IMR-90 (cell line): ENCODE measurements at regions not wholly inside any gene's neighbourhood (a gene's known extent, or its start where the extent isn't known, plus 50 kb on each side); places are given as distances from the start of the nearest gene placed in this dataset.

Source experiments
- ATAC-seq: fragments of 200-7000 bp; cut with Tn5 transposase; 2 replicates; pipeline ENCODE4 v1.9.1; 2020; ENCODE audit warnings: low read depth, mild to moderate bottlenecking, moderate library complexity
- BruUV-seq: library from RNA; stranded (reverse); fragments of 400-500 nt; replicated peaks from 2 replicates; lab custom pipeline; 2021; lab: Mats Ljungman, UMichigan
- CTCF ChIA-PET: fragments of 300-600 bp; formaldehyde crosslinking; extraction: SDS; loops from one replicate; lab custom pipeline; 2021; ENCODE audit warnings: antibody characterized with exemption; lab: Yijun Ruan, JAX
- POLR2A ChIA-PET: fragments of 300-600 bp; sonication (Branson Sonifier 250); formaldehyde crosslinking; loops from one replicate; lab custom pipeline; 2022; ENCODE audit warnings: antibody characterized with exemption; ENCODE audit not compliant: unreplicated experiment; lab: Charles Lee
- DNase-seq: peaks from one replicate; pipeline ENCODE4 v3.0.0; 2013
- H2AFZ ChIP-seq: replicated peaks from 2 replicates; pipeline ENCODE3; 2013; ENCODE audit warnings: low read length, mild to moderate bottlenecking; ENCODE audit not compliant: poor library complexity
- H2AK5ac ChIP-seq: 2 replicates; pipeline ENCODE4 v1.6.1; 2013; ENCODE audit warnings: low read depth, low read length, inconsistent platforms
- H2AK9ac ChIP-seq: replicated peaks from 2 replicates; pipeline ENCODE3; 2013; ENCODE audit warnings: mild to moderate bottlenecking, low read depth, low read length, moderate library complexity; ENCODE audit not compliant: poor library complexity
- H2BK120ac ChIP-seq: 2 replicates; pipeline ENCODE4 v1.6.1; 2013; ENCODE audit warnings: low read depth, low read length, inconsistent platforms
- H2BK15ac ChIP-seq: 3 replicates; pipeline ENCODE4 v1.6.1; 2013; ENCODE audit warnings: low read depth, low read length, inconsistent platforms
- H2BK20ac ChIP-seq: 2 replicates; pipeline ENCODE4 v1.6.1; 2013; ENCODE audit warnings: low read depth, mild to moderate bottlenecking, inconsistent platforms, low read length, moderate library complexity
- H2BK5ac ChIP-seq: 2 replicates; pipeline ENCODE4 v1.6.1; 2013; ENCODE audit warnings: mild to moderate bottlenecking, low read depth, low read length, inconsistent platforms; ENCODE audit not compliant: poor library complexity, severe bottlenecking
- H3K14ac ChIP-seq: replicated peaks from 2 replicates; pipeline ENCODE4 v1.6.1; 2013; ENCODE audit warnings: low read depth, low read length, inconsistent platforms
- H3K18ac ChIP-seq: 2 replicates; pipeline ENCODE4 v1.6.1; 2013; ENCODE audit warnings: low read depth, low read length, control low read depth
- H3K23ac ChIP-seq: 2 replicates; pipeline ENCODE4 v1.6.1; 2013; ENCODE audit warnings: low read depth, low read length, inconsistent platforms
- H3K27ac ChIP-seq: 2 replicates; pipeline ENCODE4 v1.5.1; 2013; ENCODE audit warnings: mild to moderate bottlenecking, control low read depth, low read length; ENCODE audit not compliant: insufficient read depth
- H3K27me3 ChIP-seq: 2 replicates; pipeline ENCODE4 v1.6.1; 2013; ENCODE audit warnings: low read length; ENCODE audit not compliant: control insufficient read depth, insufficient read depth
- H3K36me3 ChIP-seq: 2 replicates; pipeline ENCODE4 v1.6.1; 2013; ENCODE audit warnings: low read length, mixed read lengths; ENCODE audit not compliant: control insufficient read depth, insufficient read depth
- H3K4ac ChIP-seq: 2 replicates; pipeline ENCODE4 v1.6.1; 2013; ENCODE audit warnings: low read depth, low read length, inconsistent platforms
- H3K4me1 ChIP-seq: 2 replicates; pipeline ENCODE4 v1.6.1; 2013; ENCODE audit warnings: low read length, mixed read lengths; ENCODE audit not compliant: control insufficient read depth, insufficient read depth
- H3K4me2 ChIP-seq: 2 replicates; pipeline ENCODE4 v1.6.1; 2013; ENCODE audit warnings: low read depth, mild to moderate bottlenecking, control low read depth, low read length, moderate library complexity
- H3K4me3 ChIP-seq: 2 replicates; pipeline ENCODE4 v1.5.1; 2013; ENCODE audit warnings: low read depth, mild to moderate bottlenecking, control low read depth, low read length, moderate library complexity; ENCODE audit not compliant: insufficient read depth
- H3K56ac ChIP-seq: 2 replicates; pipeline ENCODE4 v1.6.1; 2013; ENCODE audit warnings: low read length, inconsistent platforms; ENCODE audit not compliant: insufficient read depth; ENCODE audit errors: extremely low read depth
- H3K79me1 ChIP-seq, 2 experiments: 2 replicates each; pipeline ENCODE4 v1.6.1; 2013; ENCODE audit warnings: low read length in 2 of 2, inconsistent platforms in 1 of 2, low read depth in 1 of 2
- H3K9ac ChIP-seq: 2 replicates; pipeline ENCODE4 v1.6.1; 2013; ENCODE audit warnings: low read depth, low read length, control low read depth
- H3K9me1 ChIP-seq: 2 replicates; pipeline ENCODE4 v1.6.1; 2013; ENCODE audit warnings: low read length, inconsistent platforms; ENCODE audit not compliant: insufficient read depth
- H3K9me3 ChIP-seq: 2 replicates; pipeline ENCODE4 v1.6.1; 2013; ENCODE audit warnings: low read length; ENCODE audit not compliant: control insufficient read depth, insufficient read depth
- H4K20me1 ChIP-seq: 2 replicates; pipeline ENCODE4 v1.6.1; 2013; ENCODE audit warnings: low read length, inconsistent platforms; ENCODE audit not compliant: insufficient read depth
- H4K5ac ChIP-seq: 2 replicates; pipeline ENCODE4 v1.6.1; 2013; ENCODE audit warnings: mild to moderate bottlenecking, low read depth, low read length, control low read depth
- H4K8ac ChIP-seq, 2 experiments: 2 replicates each; pipeline ENCODE4 v1.6.1; 2013; ENCODE audit warnings: low read depth in 2 of 2, low read length in 2 of 2, control low read depth in 1 of 2, inconsistent platforms in 1 of 2
- H4K91ac ChIP-seq: 2 replicates; pipeline ENCODE4 v1.6.1; 2013; ENCODE audit warnings: low read depth, low read length, inconsistent platforms; ENCODE audit not compliant: insufficient read depth
- BHLHE40 ChIP-seq: fragments of 150-350 bp; IDR thresholded peaks from 2 replicates; pipeline ENCODE4 v1.6.1; 2016; ENCODE audit warnings: mild to moderate bottlenecking, low read depth, low read length
- CEBPB ChIP-seq: IDR thresholded peaks from 2 replicates; pipeline ENCODE4 v1.6.1; 2012; ENCODE audit warnings: low read depth, low read length, improper control_type of control experiment
- CHD1 ChIP-seq: IDR thresholded peaks from 2 replicates; pipeline ENCODE4 v1.6.1; 2012; ENCODE audit warnings: low read depth, low read length, improper control_type of control experiment
- FOS ChIP-seq: fragments of 150-350 bp; IDR thresholded peaks from 2 replicates; pipeline ENCODE4 v1.6.1; 2016; ENCODE audit warnings: low read depth, low read length
- MAFK ChIP-seq: IDR thresholded peaks from 2 replicates; pipeline ENCODE4 v1.6.1; 2012; ENCODE audit warnings: low read depth, low read length, improper control_type of control experiment
- MAZ ChIP-seq: IDR thresholded peaks from 2 replicates; pipeline ENCODE4 v1.6.1; 2012; ENCODE audit warnings: low read depth, mild to moderate bottlenecking, low read length, improper control_type of control experiment, moderate library complexity, borderline replicate concordance
- MXI1 ChIP-seq: IDR thresholded peaks from 2 replicates; pipeline ENCODE4 v1.6.1; 2012; ENCODE audit warnings: low read depth, mild to moderate bottlenecking, low read length, moderate library complexity, borderline replicate concordance
- NFE2L2 ChIP-seq: fragments of 150-350 bp; IDR thresholded peaks from 2 replicates; pipeline ENCODE4 v1.6.1; 2016; ENCODE audit warnings: low read depth, mild to moderate bottlenecking, low read length
- POLR2A ChIP-seq: IDR thresholded peaks from 2 replicates; pipeline ENCODE4 v1.6.1; 2012; ENCODE audit warnings: mild to moderate bottlenecking, low read depth, low read length
- RAD21 ChIP-seq: IDR thresholded peaks from 2 replicates; pipeline ENCODE4 v1.6.1; 2012; ENCODE audit warnings: low read length, improper control_type of control experiment
- RCOR1 ChIP-seq: IDR thresholded peaks from 2 replicates; pipeline ENCODE4 v1.6.1; 2012; ENCODE audit warnings: mild to moderate bottlenecking, low read length, improper control_type of control experiment; ENCODE audit not compliant: insufficient replicate concordance
- RFX5 ChIP-seq: IDR thresholded peaks from 2 replicates; pipeline ENCODE4 v1.8.0; 2012; ENCODE audit warnings: low read depth, mild to moderate bottlenecking, low read length, moderate library complexity
- SMC3 ChIP-seq: fragments of 150-350 bp; IDR thresholded peaks from 2 replicates; pipeline ENCODE4 v1.6.1; 2016; ENCODE audit warnings: low read depth, mild to moderate bottlenecking, antibody characterized with exemption, low read length, moderate library complexity
- WGBS, 2 experiments: methylation state at CpG; one replicate each; pipeline versions ENCODE4 v1.1.5 to v1.1.7; 2013; ENCODE audit warnings: missing lambda C conversion rate in 2 of 2; ENCODE audit not compliant: insufficient read length in 1 of 2; ENCODE audit errors: extremely low coverage in 2 of 2; 5-methylcytosine and 5-hydroxymethylcytosine counted together
- dilution Hi-C: fragments of 300-500 bp; cut with HindIII; formaldehyde crosslinking; loops from one replicate; pipeline ENCODE4 v1.14.3; 2018; ENCODE audit warnings: low sequenced_read_pairs; ENCODE audit not compliant: unreplicated experiment
- in situ Hi-C: fragments of 300-500 bp; cut with MboI; formaldehyde crosslinking; loops from 3 replicates; pipeline ENCODE4 v1.14.3; 2019; ENCODE audit warnings: low sequenced_read_pairs, inconsistent platforms, mixed read lengths
- intact Hi-C: fragments of 100-400 bp; cut with micrococcal nuclease; formaldehyde crosslinking; loops from 2 replicates; pipeline ENCODE4 v1.10.0; 2022
- TF ChIP-seq, protein P1 (sequence below): fragments of 150-350 bp; IDR thresholded peaks from 2 replicates; pipeline ENCODE4 v1.6.1; 2017; ENCODE audit warnings: mild to moderate bottlenecking, antibody characterized with exemption, low read length, low read depth
- TF ChIP-seq, protein P2 (sequence below): conservative IDR thresholded peaks from 2 replicates; pipeline ENCODE4 v1.5.1; 2012; ENCODE audit warnings: mild to moderate bottlenecking, low read depth, low read length, improper control_type of control experiment
- TF ChIP-seq, protein P3 (sequence below): fragments of 150-350 bp; IDR thresholded peaks from 2 replicates; pipeline ENCODE4 v1.6.1; 2016; ENCODE audit warnings: low read depth, mild to moderate bottlenecking, low read length, moderate library complexity, borderline replicate concordance

DNA sequence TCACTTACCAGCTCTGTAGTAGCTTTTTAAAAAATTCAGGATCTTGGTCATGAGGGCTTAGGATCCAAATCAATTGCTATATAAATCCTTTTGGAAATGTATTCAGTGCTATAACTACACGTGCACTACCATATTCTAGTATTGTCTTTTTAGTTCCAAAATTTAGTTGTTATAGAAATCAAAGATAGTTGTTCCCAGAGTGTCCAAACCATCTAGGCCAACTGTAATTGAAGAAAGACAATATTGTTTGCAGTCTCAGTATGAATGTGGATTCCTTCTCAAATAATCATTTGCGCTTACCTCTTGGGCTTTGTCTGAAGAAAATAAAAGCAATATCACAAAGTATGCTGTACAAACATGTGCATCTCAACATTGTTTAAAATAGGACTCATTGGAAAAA is 184.1 kb upstream of the EDNRB start:
- no peak for ATAC-seq
- Histone ChIP-seq H3K14ac (no peak overlapping the region), H3K4ac (no peak overlapping the region), H2BK120ac (no peak overlapping the region), H3K9me3 (no peaks in the 10 kb centered on the region), H3K56ac (no peak overlapping the region), H2AFZ (no peak overlapping the region), H3K18ac (no peak overlapping the region), H4K8ac (no peak overlapping the region), H4K20me1 (no peaks in the 10 kb centered on the region), H2BK15ac (no peak overlapping the region), H3K27ac (no peak overlapping the region), H3K36me3 (no peaks in the 10 kb centered on the region), H3K23ac (no peak overlapping the region), H3K4me2 (no peak overlapping the region), H3K9me1 (no peaks in the 10 kb centered on the region), H3K79me1 (no peaks in the 10 kb centered on the region), H2AK9ac (no peak overlapping the region), H4K5ac (no peak overlapping the region), H3K4me3 (no peak overlapping the region), H3K9ac (no peak overlapping the region), H3K4me1 (no peaks in the 10 kb centered on the region), H2BK5ac (no peak overlapping the region), H3K27me3 (no peaks in the 10 kb centered on the region), H2AK5ac (no peak overlapping the region), H2BK20ac (no peak overlapping the region), H4K91ac (no peak overlapping the region)
- POLR2A ChIA-PET = no interaction called here
- dilution Hi-C loops (no loop called here), intact Hi-C loops (no loop called here), in situ Hi-C loops (no loop called here)
- no CpG with 5 or more reads among the region's 2 CpGs for WGBS, 2 experiments
- no peak for DNase-seq
- TF ChIP-seq CEBPB (no peak), RAD21 (no peak), RCOR1 (no peak), SMC3 (no peak), NFE2L2 (no peak), POLR2A (no peak), CHD1 (no peak), MXI1 (no peak), FOS (no peak), BHLHE40 (no peak), MAZ (no peak), MAFK (no peak), RFX5 (no peak)
- TF ChIP-seq, protein P1, sequence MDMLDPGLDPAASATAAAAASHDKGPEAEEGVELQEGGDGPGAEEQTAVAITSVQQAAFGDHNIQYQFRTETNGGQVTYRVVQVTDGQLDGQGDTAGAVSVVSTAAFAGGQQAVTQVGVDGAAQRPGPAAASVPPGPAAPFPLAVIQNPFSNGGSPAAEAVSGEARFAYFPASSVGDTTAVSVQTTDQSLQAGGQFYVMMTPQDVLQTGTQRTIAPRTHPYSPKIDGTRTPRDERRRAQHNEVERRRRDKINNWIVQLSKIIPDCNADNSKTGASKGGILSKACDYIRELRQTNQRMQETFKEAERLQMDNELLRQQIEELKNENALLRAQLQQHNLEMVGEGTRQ = no peak
- TF ChIP-seq, protein P2, sequence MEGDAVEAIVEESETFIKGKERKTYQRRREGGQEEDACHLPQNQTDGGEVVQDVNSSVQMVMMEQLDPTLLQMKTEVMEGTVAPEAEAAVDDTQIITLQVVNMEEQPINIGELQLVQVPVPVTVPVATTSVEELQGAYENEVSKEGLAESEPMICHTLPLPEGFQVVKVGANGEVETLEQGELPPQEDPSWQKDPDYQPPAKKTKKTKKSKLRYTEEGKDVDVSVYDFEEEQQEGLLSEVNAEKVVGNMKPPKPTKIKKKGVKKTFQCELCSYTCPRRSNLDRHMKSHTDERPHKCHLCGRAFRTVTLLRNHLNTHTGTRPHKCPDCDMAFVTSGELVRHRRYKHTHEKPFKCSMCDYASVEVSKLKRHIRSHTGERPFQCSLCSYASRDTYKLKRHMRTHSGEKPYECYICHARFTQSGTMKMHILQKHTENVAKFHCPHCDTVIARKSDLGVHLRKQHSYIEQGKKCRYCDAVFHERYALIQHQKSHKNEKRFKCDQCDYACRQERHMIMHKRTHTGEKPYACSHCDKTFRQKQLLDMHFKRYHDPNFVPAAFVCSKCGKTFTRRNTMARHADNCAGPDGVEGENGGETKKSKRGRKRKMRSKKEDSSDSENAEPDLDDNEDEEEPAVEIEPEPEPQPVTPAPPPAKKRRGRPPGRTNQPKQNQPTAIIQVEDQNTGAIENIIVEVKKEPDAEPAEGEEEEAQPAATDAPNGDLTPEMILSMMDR = no peak
- TF ChIP-seq, protein P3, sequence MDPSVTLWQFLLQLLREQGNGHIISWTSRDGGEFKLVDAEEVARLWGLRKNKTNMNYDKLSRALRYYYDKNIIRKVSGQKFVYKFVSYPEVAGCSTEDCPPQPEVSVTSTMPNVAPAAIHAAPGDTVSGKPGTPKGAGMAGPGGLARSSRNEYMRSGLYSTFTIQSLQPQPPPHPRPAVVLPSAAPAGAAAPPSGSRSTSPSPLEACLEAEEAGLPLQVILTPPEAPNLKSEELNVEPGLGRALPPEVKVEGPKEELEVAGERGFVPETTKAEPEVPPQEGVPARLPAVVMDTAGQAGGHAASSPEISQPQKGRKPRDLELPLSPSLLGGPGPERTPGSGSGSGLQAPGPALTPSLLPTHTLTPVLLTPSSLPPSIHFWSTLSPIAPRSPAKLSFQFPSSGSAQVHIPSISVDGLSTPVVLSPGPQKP = no peak
- CTCF ChIA-PET = no interaction called here
- no TSS peak for BruUV-seq
